NCI-H345 (cell line): ENCODE measurements at regions not wholly inside any gene's neighbourhood (a gene's known extent, or its start where the extent isn't known, plus 50 kb on each side); places are given as distances from the start of the nearest gene placed in this dataset.
A peak's percentile ranks its signal among the peaks of the same experiment; 100 is the strongest.
"Not testable (repeated sequence)": the region's sequence is repeated elsewhere in the genome, so short reads cannot be mapped to it uniquely, and the experiment has no call there.

Experiments
- DNase-seq: peaks from one replicate; lab custom pipeline; 2025; lab: John Stamatoyannopoulos, UW

- DNase-seq, result no peak
Measured at GRCh38 chr4:175033162-175033561, 115.0 kb downstream of the ADAM29 start.

DNA sequence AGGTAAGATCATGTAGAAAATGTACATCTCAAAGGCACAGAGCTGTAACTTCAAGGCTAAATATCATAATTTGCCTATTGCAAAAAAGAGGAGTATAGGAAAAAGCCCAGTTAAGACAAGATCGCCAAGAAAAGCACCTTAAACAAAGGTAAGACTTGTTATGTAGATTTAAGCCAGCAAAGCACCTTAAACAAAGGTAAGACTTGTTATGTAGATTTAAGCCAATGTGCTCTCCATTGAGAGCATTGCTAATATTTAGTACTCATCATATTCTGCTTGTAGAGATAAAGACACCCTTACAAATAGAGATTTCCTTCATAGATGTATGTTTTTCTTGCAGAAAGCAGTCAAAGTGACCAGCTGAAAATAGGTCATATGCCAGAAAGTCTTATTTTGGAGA lies 115.8 kb downstream of the ADAM29 start:
- no peak for DNase-seq

DNA sequence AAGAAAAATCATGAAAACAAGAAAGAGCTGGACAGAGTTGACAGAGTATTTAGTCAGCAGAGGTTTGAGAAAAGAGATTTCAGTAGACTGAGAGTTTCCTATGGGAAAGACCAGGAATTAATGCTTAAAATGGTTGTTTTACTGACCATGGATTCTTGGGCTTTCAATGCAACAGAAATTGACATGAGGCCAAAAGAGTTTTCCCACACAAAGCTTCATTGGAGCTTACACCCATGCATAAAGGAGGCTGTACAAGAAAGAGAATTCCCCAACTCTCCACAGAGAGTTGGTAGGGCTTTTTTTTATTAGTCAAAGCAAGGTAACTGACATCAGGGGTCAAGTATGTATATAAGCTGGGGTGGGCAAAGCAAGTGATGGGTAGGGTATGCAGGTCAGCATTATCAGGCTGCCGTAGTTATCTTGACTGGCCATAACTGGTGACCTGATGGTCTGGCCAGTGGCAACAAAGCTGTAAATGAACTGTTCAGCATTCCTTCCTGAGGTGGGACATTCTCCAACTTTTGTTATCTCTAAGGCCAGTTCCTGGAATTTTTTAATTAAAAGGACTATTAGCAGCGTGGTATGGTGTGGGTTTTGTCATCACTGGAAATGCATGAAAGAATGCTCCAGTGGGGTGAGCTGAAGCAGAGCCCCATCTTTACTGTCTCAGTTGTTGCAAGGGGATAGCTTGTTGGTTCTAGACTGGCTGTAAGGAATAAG lies 117.0 kb downstream of the ADAM29 start:
- DNase-seq, result no peak

- no peak for DNase-seq
Measured at GRCh38 chr4:175035905-175036304, 117.7 kb downstream of the ADAM29 start.

DNA sequence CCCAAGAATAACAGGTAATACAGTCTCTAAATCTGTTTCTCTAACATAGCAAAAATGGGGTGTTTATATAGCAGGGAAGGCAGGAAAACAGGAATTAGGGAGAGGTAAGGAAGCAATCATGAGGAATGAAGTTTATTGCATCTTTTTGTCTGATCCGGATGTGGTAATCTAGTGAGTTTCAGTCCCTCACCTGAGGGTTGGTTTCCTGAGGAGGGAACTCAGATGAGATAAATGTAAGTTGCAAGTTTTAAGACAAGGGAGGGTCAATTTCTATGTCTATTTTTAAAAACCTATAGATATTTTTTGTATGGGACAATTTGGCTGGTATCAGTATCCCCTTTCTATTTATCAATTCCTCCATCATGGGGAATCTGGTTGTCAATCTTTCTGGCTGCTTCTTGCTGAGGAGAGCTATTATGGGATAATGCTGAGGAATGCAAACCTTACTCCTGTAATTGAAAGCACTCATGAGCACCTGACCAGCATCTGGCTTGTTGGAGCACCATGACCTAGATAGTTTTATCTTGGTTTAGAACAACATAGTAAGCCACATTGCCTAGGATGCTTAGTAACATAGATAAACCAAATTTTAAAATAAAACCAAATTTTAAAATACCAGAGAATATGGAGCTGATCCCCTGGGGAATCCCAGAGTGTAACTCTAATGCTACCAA lies 130.1 kb downstream of the ADAM29 start:
- DNase-seq, result no peak

- peak; percentile 28 for DNase-seq
Measured at GRCh38 chr4:175048906-175049305, 130.7 kb downstream of the ADAM29 start.

- DNase-seq, result no peak
Measured at GRCh38 chr4:175051974-175052373, 133.8 kb downstream of the ADAM29 start.

DNA sequence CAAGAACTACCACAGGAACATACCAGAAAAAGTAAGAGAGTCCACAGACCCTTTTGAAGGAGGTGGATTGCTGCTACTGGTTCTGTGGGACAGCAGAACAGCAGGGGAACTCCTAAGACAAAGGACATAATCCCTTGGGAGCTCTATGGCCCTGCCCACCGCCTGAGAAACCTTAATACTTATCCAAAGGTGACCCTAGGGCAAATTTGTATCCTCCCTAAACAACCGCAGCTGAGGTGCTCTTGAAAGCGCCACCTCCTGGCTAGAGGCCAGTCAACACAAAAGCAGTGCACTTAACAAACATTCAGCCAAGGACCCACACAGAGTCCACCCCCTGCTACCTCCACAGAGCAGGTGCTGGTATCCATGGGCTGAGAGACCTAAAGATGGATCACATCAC lies 136.8 kb downstream of the ADAM29 start:
- peak; percentile 53 for DNase-seq

GRCh38 chr4:175062183-175062592 lies 144.0 kb downstream of the ADAM29 start:
- DNase-seq, result no peak

DNA sequence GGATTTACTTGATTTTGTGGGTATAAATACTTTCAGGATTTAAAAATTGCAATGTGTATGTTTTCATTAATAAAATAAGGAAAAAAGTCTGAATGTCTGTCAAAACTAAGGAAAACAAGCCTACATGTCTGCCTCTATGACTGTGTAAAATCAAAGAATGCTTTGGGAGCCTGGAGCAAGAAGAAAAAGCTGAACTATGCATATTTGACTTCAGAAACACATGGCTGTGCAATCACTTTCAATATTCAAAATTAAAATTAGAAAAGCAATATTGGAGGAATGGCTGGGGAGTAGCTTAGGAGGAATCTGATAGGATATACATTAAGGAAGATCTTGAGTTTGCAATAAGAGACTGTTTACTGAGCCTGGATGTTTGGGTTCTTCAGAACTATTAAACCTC lies 147.1 kb downstream of the ADAM29 start:
- no peak for DNase-seq

DNA sequence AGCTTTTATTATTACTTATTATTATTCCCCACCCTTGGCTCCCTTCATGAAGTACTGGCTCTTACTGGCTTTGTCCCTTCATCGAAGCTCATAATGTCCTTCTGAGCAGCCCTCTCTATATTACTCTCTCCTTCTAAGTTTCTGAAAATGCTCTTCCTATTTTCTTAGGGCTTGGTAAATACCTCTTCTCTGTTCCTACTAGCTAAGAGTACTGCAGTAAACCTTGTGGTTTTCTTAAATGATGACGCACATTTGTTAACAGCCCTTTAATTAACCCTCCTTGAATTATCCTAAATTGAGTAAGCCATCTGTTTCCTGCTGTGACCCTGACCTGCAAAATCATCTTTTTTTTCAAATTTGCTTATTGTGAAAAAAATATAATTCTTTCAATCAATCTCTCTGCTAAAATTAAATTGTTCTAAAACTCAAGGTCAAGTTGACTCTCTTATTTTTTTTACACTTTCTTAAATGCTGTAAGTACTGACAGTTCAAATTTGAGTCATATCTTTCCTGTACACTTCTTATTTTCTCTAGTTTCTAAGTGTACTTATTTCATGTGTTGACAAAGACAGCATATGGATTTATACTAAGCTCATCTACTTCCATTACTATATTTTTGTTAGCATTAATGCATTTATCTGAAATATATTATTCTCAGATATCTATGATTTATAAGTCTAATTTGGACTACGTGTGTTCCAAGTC lies 148.9 kb downstream of the ADAM29 start:
- no peak for DNase-seq

DNA sequence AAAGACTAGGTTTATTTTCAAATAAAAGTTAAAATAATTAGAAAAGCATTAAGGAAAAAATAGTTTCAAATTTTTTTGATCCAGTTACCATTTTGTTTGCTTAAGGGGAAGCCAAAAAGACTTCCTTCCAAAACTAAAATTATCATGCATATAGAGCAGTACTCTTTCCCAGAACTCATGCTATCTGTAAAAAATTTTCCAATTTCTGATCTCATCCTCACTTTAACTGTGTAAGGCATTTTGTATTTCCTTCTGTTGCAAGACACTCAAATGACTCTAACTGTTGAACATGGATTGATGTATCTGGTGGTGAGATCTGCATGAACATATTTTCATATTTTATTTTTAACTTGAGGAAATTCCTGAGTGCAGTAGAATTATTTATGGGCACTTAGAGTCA lies 150.1 kb downstream of the ADAM29 start:
- no peak for DNase-seq

DNA sequence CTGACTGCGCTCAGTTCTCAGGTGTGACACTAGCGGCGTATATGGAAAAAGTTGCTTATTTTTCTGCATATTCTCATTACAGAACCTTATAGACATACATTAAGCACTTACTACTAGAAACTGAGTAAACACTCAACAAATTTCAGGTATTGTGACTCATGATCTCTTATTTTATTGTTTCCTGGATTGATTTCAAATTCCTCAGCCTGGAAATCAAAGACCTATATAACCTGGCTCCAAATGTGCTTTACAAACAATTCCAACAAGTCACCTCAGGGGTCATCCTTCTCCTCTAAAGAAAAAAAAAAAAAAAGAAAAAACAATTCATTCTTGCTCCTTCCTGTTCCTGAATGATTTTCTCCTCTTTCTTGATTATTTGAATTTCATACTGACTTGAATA lies 152.3 kb downstream of the ADAM29 start:
- no peak for DNase-seq

GRCh38 chr4:175071123-175071522 lies 153.0 kb downstream of the ADAM29 start:
- DNase-seq, result no peak

- no peak for DNase-seq
Measured at GRCh38 chr4:175087145-175087544, 169.0 kb downstream of the ADAM29 start.

DNA sequence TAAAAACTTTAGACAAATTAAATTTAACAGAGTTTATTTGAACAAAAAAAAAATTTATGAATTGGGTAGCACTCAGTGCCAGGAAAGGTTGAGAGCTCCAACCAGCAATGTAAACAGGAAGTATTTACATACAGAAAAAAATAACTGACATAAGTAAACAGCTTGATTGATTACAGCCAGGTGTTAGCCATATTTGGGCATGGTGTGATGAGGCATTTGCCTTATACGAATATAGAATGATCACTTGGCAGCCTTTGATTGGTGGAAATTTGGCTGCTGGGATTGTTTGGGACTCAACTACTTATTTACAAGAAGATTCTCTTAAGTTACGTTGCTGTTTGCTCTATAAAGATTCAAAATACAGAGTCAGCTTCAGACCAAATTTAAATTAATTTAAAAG lies 172.0 kb downstream of the ADAM29 start:
- peak; percentile 2 for DNase-seq

DNA sequence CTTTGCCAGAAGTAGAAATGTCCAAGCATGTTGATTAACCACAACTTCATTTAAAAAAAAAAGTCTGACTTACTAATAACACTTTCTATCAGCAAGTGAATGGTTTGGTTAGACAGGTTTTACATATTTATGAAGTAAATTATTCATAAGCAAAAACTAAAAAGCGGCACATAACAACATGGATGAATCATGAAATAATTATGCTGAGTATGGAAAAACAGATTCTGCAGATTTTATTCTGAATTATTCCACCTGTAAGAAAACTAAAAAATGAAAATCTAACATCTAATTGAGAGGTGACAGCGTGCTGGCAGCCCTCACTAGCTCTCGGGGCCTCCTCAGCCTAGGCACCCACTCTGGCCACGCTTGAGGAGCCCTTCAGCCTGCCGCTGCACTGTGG lies 173.5 kb downstream of the ADAM29 start:
- no peak for DNase-seq

- no peak for DNase-seq
Measured at GRCh38 chr4:175092114-175092513, 174.0 kb downstream of the ADAM29 start.

DNA sequence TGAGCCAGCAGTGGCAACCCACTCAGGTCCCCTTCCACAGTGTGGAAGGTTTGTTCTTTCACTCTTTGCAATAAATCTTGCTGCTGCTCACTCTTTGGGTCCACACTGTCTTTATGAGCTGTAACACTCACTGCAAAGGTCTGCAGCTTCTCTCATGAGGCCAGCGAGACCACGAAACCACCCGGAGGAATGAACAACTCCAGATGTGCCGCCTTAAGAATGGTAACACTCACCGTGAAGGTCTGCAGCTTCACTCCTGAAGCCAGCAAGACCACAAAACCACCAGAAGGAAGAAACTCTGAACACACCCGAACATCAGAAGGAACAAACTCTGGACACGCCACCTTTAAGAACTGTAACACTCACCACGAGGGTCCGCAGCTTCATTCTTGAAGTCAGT lies 174.9 kb downstream of the ADAM29 start:
- DNase-seq, result not testable (repeated sequence)

- no peak for DNase-seq
Measured at GRCh38 chr4:175103403-175103802, 185.2 kb downstream of the ADAM29 start.

- DNase-seq, result no peak
Measured at GRCh38 chr4:175106301-175106700, 188.1 kb downstream of the ADAM29 start.

DNA sequence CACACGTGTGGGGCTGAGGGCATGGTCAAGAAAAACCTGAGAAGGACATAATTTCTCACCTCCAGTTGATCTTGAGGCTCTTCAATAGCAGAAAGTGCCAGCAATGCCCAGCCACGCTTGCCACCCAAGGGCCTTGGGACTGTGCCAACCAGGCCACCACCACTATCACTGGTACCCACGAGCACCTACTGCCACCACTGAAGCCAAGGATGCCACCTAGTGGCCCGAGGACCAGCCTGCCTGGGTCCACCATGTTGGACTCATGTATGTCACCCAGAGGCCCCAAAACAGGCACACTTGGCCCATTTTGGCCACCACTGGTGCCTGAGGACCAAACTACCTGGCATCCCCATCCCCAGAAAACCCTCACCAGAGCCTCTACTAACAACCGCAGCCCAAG lies 191.8 kb downstream of the ADAM29 start:
- no peak for DNase-seq

DNA sequence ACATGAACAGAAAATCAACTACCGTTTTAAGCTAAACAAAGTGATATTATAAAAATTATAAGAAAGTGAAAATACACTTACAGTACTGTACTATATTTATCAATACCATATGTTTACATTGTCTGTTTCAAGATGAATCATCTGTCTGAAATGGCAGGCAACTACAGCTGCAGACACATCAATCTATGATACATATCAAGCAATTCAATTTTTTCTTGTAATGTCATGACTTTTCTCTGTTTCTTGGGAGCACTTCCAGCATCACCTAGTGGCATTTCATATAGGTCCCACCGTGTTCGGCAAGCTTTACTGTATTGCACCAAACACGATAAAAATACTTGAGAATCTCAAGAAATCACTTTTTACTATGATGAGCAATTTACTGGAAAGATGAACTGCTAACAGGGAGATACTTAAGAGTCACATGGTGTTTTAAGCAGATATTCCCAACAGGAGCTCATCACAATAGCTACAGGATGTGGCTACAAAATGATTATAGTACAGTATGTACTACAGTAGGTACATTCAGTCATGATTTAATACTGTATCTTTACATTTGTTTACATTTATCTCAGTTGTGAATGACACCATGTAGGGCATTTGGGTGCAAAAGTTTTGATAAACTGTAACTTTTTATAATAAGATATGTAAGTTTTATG lies 207.4 kb downstream of the ADAM29 start:
- no peak for DNase-seq
